ENCODE measurements at regions not wholly inside any gene's neighbourhood (a gene's known extent, or its start where the extent isn't known, plus 50 kb on each side); places are given as distances from the start of the nearest gene placed in this dataset.

DNA sequence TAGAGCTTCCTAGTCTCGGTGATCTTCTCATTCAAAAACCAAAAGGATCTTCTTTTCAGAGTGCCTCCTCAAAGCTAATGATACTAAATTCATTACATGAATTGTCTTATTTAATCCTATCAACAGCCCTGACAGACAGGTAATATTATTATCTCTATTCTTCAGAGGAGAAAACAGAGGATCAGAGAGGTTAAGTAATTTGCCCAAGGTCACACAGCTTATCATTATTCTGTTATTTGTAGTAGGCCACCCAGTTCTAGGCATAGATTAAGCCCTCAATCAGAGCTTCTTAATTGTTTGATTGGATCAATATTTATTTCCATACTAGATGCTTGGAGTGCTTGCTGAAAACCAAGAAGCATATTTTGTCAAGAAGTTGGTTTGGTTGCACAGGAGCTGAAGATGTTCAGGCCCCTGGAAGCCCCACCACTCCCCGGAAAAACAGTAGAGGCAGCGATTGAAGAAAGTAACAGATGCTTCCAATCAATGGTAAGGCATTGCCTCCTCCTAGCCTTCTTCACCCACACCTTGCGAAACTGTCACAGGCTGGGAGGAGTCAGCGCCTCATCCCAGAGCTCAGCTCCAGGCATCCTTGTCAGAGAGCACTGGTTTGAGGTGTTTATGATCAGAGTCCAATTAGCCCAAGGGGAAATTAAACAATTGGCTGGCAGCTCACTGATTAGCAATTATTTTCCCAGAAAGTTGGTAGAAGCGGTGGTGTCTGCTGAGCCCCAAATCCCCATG is 487.2 kb downstream of the BCL11A start:
- H3K4me1 Mint-ChIP-seq: no peaks in the 10 kb centered on the region
- no peak for DNase-seq
- Histone ChIP-seq H3K36me3 (ENCODE audit: control insufficient read depth in 2 of 3, insufficient read depth in 3 of 3, low read length in 3 of 3) (no peaks in the 10 kb centered on the region), H3K27me3 (ENCODE audit: control insufficient read depth in 2 of 2, insufficient read depth in 2 of 2, low read length in 2 of 2) (no peaks in the 10 kb centered on the region), H3K9me3 (ENCODE audit: control insufficient read depth in 2 of 3, low read length in 3 of 3) (no peaks in the 10 kb centered on the region), H3K4me3 (ENCODE audit: low read length) (no peak overlapping the region), H3K27ac (ENCODE audit: low read depth, low read length) (no peak overlapping the region), H3K4me1 (ENCODE audit: control insufficient read depth in 2 of 2, insufficient read depth in 2 of 2, low read length in 2 of 2) (no peaks in the 10 kb centered on the region)
- ATAC-seq: no peak
- H3K4me3 Mint-ChIP-seq: no peak overlapping the region
- ChIA-PET POLR2A (no interaction called here), CTCF (no interaction called here)
- H3K27me3 Mint-ChIP-seq: peaks cover 0 to 5% (median 0%) of the 10 kb centered on the region in 5 donors
- no peak overlapping the region for H3K27ac Mint-ChIP-seq
- intact Hi-C loops (cut with micrococcal nuclease): no loop called here
- H3K9me3 Mint-ChIP-seq: no peaks in the 10 kb centered on the region
- H3K36me3 Mint-ChIP-seq: no peaks in the 10 kb centered on the region

DNA sequence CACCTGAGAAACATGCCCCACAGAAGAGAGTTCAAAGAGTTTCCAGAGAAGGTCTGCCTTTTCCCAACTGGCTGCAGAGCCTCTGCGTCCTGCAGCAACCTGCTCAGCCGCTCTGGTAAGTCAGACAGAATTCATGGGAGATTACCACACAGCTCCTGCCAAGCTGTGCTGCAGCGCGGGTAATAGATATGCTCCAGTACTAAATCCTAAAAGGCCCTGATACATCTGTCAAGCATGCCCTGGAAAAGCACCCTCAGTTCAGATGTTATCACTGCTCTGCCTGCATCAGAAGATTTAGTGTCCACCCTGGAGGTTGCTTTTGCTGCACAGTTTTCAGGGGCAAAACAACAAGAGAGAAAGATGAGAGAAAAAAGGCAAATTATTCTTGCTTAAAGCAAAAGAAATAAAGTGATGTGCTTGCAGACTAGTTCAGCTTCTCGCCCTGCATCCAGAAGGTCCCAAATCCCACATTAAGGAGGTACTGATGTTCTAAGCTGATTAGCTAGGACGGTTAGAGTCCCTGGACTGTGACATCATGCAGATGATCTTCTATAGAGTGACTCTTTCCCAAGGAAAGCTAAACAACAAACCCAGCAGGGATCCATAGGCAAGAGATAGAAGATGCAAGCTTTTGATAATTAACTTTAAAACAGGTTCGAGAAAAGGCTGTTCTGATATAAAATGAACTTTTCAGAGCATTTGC is 488.6 kb downstream of the BCL11A start:
- no peaks in the 10 kb centered on the region for H3K36me3 ChIP-seq (ENCODE audit: control insufficient read depth in 2 of 3, insufficient read depth in 3 of 3, low read length in 3 of 3)
- POLR2A ChIA-PET: no interaction called here
- H3K27ac Mint-ChIP-seq: no peak overlapping the region
- DNase-seq: no peak
- H3K4me3 ChIP-seq (ENCODE audit: low read length): no peak overlapping the region
- intact Hi-C loops (cut with micrococcal nuclease): no loop called here
- ATAC-seq: no peak
- H3K9me3 ChIP-seq (ENCODE audit: control insufficient read depth in 2 of 3, low read length in 3 of 3): no peaks in the 10 kb centered on the region
- H3K4me3 Mint-ChIP-seq: no peak overlapping the region
- no peaks in the 10 kb centered on the region for H3K9me3 Mint-ChIP-seq
- H3K27me3 Mint-ChIP-seq: peaks cover 0 to 7% (median 0%) of the 10 kb centered on the region in 5 donors
- H3K27ac ChIP-seq (ENCODE audit: low read depth, low read length): no peak overlapping the region
- no peaks in the 10 kb centered on the region for H3K27me3 ChIP-seq (ENCODE audit: control insufficient read depth in 2 of 2, insufficient read depth in 2 of 2, low read length in 2 of 2)
- no peaks in the 10 kb centered on the region for H3K36me3 Mint-ChIP-seq
- CTCF ChIA-PET: interaction anchor here (0.7 kb wide), 1 partner anchor 336 kb away, joined by 5 read pairs; no protein-coding TSS in a partner anchor
- H3K4me1 Mint-ChIP-seq: no peaks in the 10 kb centered on the region
- H3K4me1 ChIP-seq (ENCODE audit: control insufficient read depth in 2 of 2, insufficient read depth in 2 of 2, low read length in 2 of 2): no peaks in the 10 kb centered on the region

GRCh38 chr2:60058781-60059180 is 494.7 kb downstream of the BCL11A start:
- Mint-ChIP-seq H3K4me3 (no peak overlapping the region), H3K27me3 (peaks cover 0 to 8% (median 0%) of the 10 kb centered on the region in 5 donors), H3K27ac (no peak overlapping the region), H3K9me3 (no peaks in the 10 kb centered on the region), H3K4me1 (no peaks in the 10 kb centered on the region), H3K36me3 (no peaks in the 10 kb centered on the region)
- no peak for DNase-seq
- Histone ChIP-seq H3K27ac (ENCODE audit: low read depth, low read length) (no peak overlapping the region), H3K27me3 (ENCODE audit: control insufficient read depth in 2 of 2, insufficient read depth in 2 of 2, low read length in 2 of 2) (no peaks in the 10 kb centered on the region), H3K9me3 (ENCODE audit: control insufficient read depth in 2 of 3, low read length in 3 of 3) (no peaks in the 10 kb centered on the region), H3K36me3 (ENCODE audit: control insufficient read depth in 2 of 3, insufficient read depth in 3 of 3, low read length in 3 of 3) (no peaks in the 10 kb centered on the region), H3K4me3 (ENCODE audit: low read length) (no peak overlapping the region), H3K4me1 (ENCODE audit: control insufficient read depth in 2 of 2, insufficient read depth in 2 of 2, low read length in 2 of 2) (no peaks in the 10 kb centered on the region)
- ChIA-PET POLR2A (no interaction called here), CTCF (interaction anchor here (0.6 kb wide), 1 partner anchor 209 kb away, joined by 3 read pairs; no protein-coding TSS in a partner anchor)
- intact Hi-C loops (cut with micrococcal nuclease): no loop called here
- no peak for ATAC-seq

DNA sequence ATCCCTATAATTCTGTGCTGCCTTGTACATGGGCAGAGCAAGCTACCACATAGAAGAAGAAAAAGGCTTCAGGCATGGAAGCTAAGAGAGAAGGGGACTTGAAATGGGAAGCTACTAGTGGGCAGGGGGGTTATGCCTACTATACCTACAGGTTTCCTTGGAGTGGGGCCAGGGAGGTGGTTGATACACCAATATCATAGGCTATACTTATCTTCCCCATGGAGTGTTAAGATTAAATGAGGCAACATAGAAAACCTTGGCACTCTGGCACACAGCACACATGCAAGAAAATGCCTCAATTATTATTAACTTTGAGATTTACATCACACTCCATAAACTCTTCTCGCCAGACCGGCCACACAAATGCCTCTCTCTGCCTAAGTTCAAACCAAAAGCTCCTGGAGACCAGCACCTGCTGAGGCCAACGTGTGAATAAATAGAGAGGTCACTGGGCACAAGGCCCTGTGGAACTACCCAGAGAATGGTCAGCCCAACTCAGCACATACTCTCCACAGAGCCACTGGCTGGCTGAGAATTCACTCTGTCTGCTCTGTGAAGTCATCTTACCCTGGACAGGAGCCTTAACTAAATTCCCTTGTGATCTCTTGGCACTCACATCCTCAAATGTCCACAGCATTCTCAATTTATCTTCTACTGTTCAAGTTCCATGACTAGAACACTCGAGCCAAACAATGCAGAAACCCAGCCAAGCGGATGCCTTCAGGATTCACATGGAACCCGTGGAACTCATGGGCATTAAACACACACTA is 498.7 kb downstream of the BCL11A start:
- Histone ChIP-seq H3K9me3 (ENCODE audit: control insufficient read depth in 2 of 3, low read length in 3 of 3) (no peaks in the 10 kb centered on the region), H3K4me3 (ENCODE audit: low read length) (no peak overlapping the region), H3K4me1 (ENCODE audit: control insufficient read depth in 2 of 2, insufficient read depth in 2 of 2, low read length in 2 of 2) (no peaks in the 10 kb centered on the region), H3K36me3 (ENCODE audit: control insufficient read depth in 2 of 3, insufficient read depth in 3 of 3, low read length in 3 of 3) (no peaks in the 10 kb centered on the region), H3K27me3 (ENCODE audit: control insufficient read depth in 2 of 2, insufficient read depth in 2 of 2, low read length in 2 of 2) (no peaks in the 10 kb centered on the region), H3K27ac (ENCODE audit: low read depth, low read length) (no peak overlapping the region)
- CTCF ChIA-PET: no interaction called here
- DNase-seq: no peak
- no peaks in the 10 kb centered on the region for H3K36me3 Mint-ChIP-seq
- peaks cover 0 to 6% (median 0%) of the 10 kb centered on the region in 5 donors for H3K27me3 Mint-ChIP-seq
- no peak overlapping the region for H3K27ac Mint-ChIP-seq
- no peak for ATAC-seq
- no peak overlapping the region for H3K4me3 Mint-ChIP-seq
- H3K9me3 Mint-ChIP-seq: no peaks in the 10 kb centered on the region
- peaks cover 0 to 4% (median 0%) of the 10 kb centered on the region in 7 donors for H3K4me1 Mint-ChIP-seq
- POLR2A ChIA-PET: no interaction called here
- intact Hi-C loops (cut with micrococcal nuclease): no loop called here

- Histone ChIP-seq H3K4me3 (ENCODE audit: low read length) (no peak overlapping the region), H3K9me3 (ENCODE audit: control insufficient read depth in 2 of 3, low read length in 3 of 3) (no peaks in the 10 kb centered on the region), H3K4me1 (ENCODE audit: control insufficient read depth in 2 of 2, insufficient read depth in 2 of 2, low read length in 2 of 2) (no peaks in the 10 kb centered on the region), H3K27ac (ENCODE audit: low read depth, low read length) (no peak overlapping the region), H3K27me3 (ENCODE audit: control insufficient read depth in 2 of 2, insufficient read depth in 2 of 2, low read length in 2 of 2) (no peaks in the 10 kb centered on the region), H3K36me3 (ENCODE audit: control insufficient read depth in 2 of 3, insufficient read depth in 3 of 3, low read length in 3 of 3) (no peaks in the 10 kb centered on the region)
- Mint-ChIP-seq H3K9me3 (no peaks in the 10 kb centered on the region), H3K36me3 (no peaks in the 10 kb centered on the region), H3K4me3 (no peak overlapping the region), H3K27me3 (peaks cover 0 to 4% (median 0%) of the 10 kb centered on the region in 5 donors), H3K4me1 (peaks cover 0 to 4% (median 0%) of the 10 kb centered on the region in 7 donors), H3K27ac (no peak overlapping the region)
- no peak for ATAC-seq
- POLR2A ChIA-PET: no interaction called here
- intact Hi-C loops (cut with micrococcal nuclease): no loop called here
- DNase-seq: no peak
- CTCF ChIA-PET: no interaction called here
Measured at GRCh38 chr2:60053791-60054190, 499.7 kb downstream of the BCL11A start.

GRCh38 chr2:60052601-60053000 is 500.9 kb downstream of the BCL11A start:
- intact Hi-C loops (cut with micrococcal nuclease): no loop called here
- no peak for DNase-seq
- Histone ChIP-seq H3K27me3 (ENCODE audit: control insufficient read depth in 2 of 2, insufficient read depth in 2 of 2, low read length in 2 of 2) (no peaks in the 10 kb centered on the region), H3K9me3 (ENCODE audit: control insufficient read depth in 2 of 3, low read length in 3 of 3) (no peaks in the 10 kb centered on the region), H3K4me3 (ENCODE audit: low read length) (no peak overlapping the region), H3K36me3 (ENCODE audit: control insufficient read depth in 2 of 3, insufficient read depth in 3 of 3, low read length in 3 of 3) (no peaks in the 10 kb centered on the region), H3K4me1 (ENCODE audit: control insufficient read depth in 2 of 2, insufficient read depth in 2 of 2, low read length in 2 of 2) (no peaks in the 10 kb centered on the region), H3K27ac (ENCODE audit: low read depth, low read length) (no peak overlapping the region)
- POLR2A ChIA-PET: no interaction called here
- Mint-ChIP-seq H3K27ac (no peak overlapping the region), H3K4me3 (no peak overlapping the region), H3K27me3 (peaks cover 0 to 4% (median 0%) of the 10 kb centered on the region in 5 donors), H3K9me3 (no peaks in the 10 kb centered on the region), H3K36me3 (no peaks in the 10 kb centered on the region), H3K4me1 (peaks cover 0 to 4% (median 0%) of the 10 kb centered on the region in 7 donors)
- CTCF ChIA-PET: no interaction called here
- no peak for ATAC-seq

Measured in naive thymus-derived CD4-positive, alpha-beta T cell (primary cell).